Stimulated activated CD4-positive, alpha-beta T cell treated with anti-CD3 and anti-CD28 coated beads, Interleukin-4, amount 100 ng/mL, for 4 hours (primary cell): ENCODE measurements at regions not wholly inside any gene's neighbourhood (a gene's known extent, or its start where the extent isn't known, plus 50 kb on each side); places are given as distances from the start of the nearest gene placed in this dataset.

Experiments
- DNase-seq, 2 experiments: peaks; one replicate each; pipeline ENCODE4 v3.0.0-alpha.2; 2020

GRCh38 chr3:36206956-36207580, 173.2 kb upstream of the STAC start:
- no peak for DNase-seq

- no peak for DNase-seq
Observed at GRCh38 chr3:36210840-36211651, 169.3 kb upstream of the STAC start.

- DNase-seq: no peak
Observed at GRCh38 chr3:36211652-36211999, 168.7 kb upstream of the STAC start.

- DNase-seq: no peak
Observed at GRCh38 chr3:36212251-36212650, 168.1 kb upstream of the STAC start.

GRCh38 chr3:36214460-36214859, 165.8 kb upstream of the STAC start:
- no peak for DNase-seq

GRCh38 chr3:36215241-36215640, 165.1 kb upstream of the STAC start:
- no peak for DNase-seq

GRCh38 chr3:36219398-36219797, 160.9 kb upstream of the STAC start:
- DNase-seq: no peak

GRCh38 chr3:36220173-36220572, 160.1 kb upstream of the STAC start:
- no peak for DNase-seq

- no peak for DNase-seq
Observed at GRCh38 chr3:36221975-36222374, 158.3 kb upstream of the STAC start.

- no peak for DNase-seq
Observed at GRCh38 chr3:36227980-36228379, 152.3 kb upstream of the STAC start.

- DNase-seq: no peak
Observed at GRCh38 chr3:36229496-36229895, 150.8 kb upstream of the STAC start.

- DNase-seq: no peak
Observed at GRCh38 chr3:36232797-36233489, 147.4 kb upstream of the STAC start.

GRCh38 chr3:36244728-36245127, 135.6 kb upstream of the STAC start:
- DNase-seq: no peak

GRCh38 chr3:36248374-36248773, 131.9 kb upstream of the STAC start:
- no peak for DNase-seq

GRCh38 chr3:36250191-36250590, 130.1 kb upstream of the STAC start:
- DNase-seq: no peak

- no peak for DNase-seq
Observed at GRCh38 chr3:36257158-36257852, 123.0 kb upstream of the STAC start.

GRCh38 chr3:36258421-36258820, 121.9 kb upstream of the STAC start:
- DNase-seq: no peak

- no peak for DNase-seq
Observed at GRCh38 chr3:36259580-36259979, 120.7 kb upstream of the STAC start.

- DNase-seq: no peak
Observed at GRCh38 chr3:36269274-36269673, 111.0 kb upstream of the STAC start.

GRCh38 chr3:36282766-36283165, 97.5 kb upstream of the STAC start:
- no peak for DNase-seq

GRCh38 chr3:36295296-36295695, 85.0 kb upstream of the STAC start:
- DNase-seq: no peak

GRCh38 chr3:36297195-36297594, 83.1 kb upstream of the STAC start:
- DNase-seq: no peak

GRCh38 chr3:36298188-36298587, 82.1 kb upstream of the STAC start:
- no peak for DNase-seq

GRCh38 chr3:36302158-36302509, 78.2 kb upstream of the STAC start:
- no peak for DNase-seq
